ENCODE measurements at regions not wholly inside any gene's neighbourhood (a gene's known extent, or its start where the extent isn't known, plus 50 kb on each side); places are given as distances from the start of the nearest gene placed in this dataset.
A peak's percentile ranks its signal among the peaks of the same experiment; 100 is the strongest.

- no peak for DNase-seq
- Mint-ChIP-seq H3K4me3 (no peak overlapping the region), H3K36me3 (ENCODE audit: low read depth) (no peaks in the 10 kb centered on the region), H3K9me3 (no peaks in the 10 kb centered on the region), H3K27ac (no peak overlapping the region), H3K4me1 (ENCODE audit: low read depth) (peaks cover 30% of the 10 kb centered on the region), H3K27me3 (ENCODE audit: insufficient read depth) (no peaks in the 10 kb centered on the region; the same call in 1 of the 2 replicates)
- TF ChIP-seq, protein P1, sequence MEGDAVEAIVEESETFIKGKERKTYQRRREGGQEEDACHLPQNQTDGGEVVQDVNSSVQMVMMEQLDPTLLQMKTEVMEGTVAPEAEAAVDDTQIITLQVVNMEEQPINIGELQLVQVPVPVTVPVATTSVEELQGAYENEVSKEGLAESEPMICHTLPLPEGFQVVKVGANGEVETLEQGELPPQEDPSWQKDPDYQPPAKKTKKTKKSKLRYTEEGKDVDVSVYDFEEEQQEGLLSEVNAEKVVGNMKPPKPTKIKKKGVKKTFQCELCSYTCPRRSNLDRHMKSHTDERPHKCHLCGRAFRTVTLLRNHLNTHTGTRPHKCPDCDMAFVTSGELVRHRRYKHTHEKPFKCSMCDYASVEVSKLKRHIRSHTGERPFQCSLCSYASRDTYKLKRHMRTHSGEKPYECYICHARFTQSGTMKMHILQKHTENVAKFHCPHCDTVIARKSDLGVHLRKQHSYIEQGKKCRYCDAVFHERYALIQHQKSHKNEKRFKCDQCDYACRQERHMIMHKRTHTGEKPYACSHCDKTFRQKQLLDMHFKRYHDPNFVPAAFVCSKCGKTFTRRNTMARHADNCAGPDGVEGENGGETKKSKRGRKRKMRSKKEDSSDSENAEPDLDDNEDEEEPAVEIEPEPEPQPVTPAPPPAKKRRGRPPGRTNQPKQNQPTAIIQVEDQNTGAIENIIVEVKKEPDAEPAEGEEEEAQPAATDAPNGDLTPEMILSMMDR (IDR thresholded peaks at IDR 0.05) = no peak
These were observed 330.5 kb downstream of the RAPGEF2 start for GRCh38 chr4:159433337-159433736.

DNA sequence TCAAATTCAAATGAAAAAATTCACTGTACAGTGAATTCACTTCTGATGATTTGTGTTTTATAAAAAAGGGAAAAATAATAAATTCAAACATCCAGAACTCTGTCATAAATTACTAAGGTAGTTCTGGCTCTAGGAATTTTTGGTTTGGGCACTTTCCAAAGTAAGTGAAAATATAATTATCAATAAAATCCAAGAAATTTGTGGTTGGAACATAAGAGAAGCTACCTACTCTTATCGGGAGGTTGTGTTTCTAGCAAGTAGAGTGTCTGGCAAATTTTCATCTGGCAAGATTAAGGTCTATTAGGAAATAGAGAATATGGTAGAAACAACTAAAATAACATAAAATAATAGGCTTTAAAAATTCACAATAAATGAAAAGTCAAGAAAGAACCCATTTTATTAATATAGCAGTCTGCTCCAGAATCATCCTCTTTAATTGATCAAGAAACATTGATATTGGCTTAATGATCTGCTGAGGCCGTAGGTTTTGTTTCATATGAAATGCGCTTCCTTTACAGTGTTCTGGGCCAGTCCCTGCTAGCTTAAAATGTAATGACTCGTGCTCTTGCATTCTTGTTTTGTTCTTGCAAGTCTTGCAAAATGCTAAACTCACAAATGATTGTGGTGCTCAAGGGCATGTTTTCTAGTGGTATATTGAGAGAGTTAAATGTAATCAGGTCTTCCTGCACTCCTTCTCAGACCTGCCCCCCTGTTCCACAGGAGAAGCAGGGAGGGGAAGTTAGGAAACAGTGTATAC is 331.4 kb downstream of the RAPGEF2 start:
- Mint-ChIP-seq H3K36me3 (ENCODE audit: low read depth) (no peaks in the 10 kb centered on the region), H3K9me3 (no peaks in the 10 kb centered on the region), H3K27me3 (ENCODE audit: insufficient read depth) (no peaks in the 10 kb centered on the region; the same call in 1 of the 2 replicates), H3K27ac (peak overlapping the region; percentile 24), H3K4me3 (no peak overlapping the region), H3K4me1 (ENCODE audit: low read depth) (peaks cover 25% of the 10 kb centered on the region)
- TF ChIP-seq, protein P1 (IDR thresholded peaks at IDR 0.05) = no peak
- DNase-seq = peak; percentile 62

GRCh38 chr4:159434871-159435241 is 332.0 kb downstream of the RAPGEF2 start:
- Mint-ChIP-seq H3K27ac (0 out of 2 replicates have a peak overlapping the region, but pooled peaks have one; percentile 2), H3K27me3 (ENCODE audit: insufficient read depth) (no peaks in the 10 kb centered on the region; the same call in 1 of the 2 replicates), H3K9me3 (no peaks in the 10 kb centered on the region), H3K36me3 (ENCODE audit: low read depth) (no peaks in the 10 kb centered on the region), H3K4me1 (ENCODE audit: low read depth) (peaks cover 25% of the 10 kb centered on the region), H3K4me3 (no peak overlapping the region)
- DNase-seq = no peak
- TF ChIP-seq, protein P1 (IDR thresholded peaks at IDR 0.05) = no peak

DNA sequence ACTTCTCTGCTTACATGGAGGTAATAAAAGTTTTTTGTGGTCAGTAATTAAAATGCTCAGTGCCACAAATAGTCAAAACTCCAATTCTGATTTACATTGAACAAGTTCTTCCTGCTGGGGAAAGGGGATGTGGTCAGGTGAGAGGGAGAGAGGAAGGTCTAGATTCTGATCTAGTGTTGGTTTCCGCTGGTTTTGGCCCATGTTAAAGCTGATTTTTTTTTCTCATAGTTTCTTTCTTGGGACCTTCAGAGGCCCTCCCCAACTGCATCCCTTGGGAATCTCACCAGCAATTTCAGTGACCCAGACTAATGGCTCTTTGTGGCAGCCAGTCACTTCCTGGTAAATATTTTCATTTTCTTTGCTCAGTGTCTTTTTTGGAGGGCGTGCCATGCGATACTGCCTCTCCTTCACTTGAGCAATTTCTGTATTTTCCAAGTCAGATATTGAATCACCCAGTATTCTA is 332.7 kb downstream of the RAPGEF2 start:
- H3K4me3 Mint-ChIP-seq = no peak overlapping the region
- H3K27me3 Mint-ChIP-seq (ENCODE audit: insufficient read depth) = no peaks in the 10 kb centered on the region; the same call in 1 of the 2 replicates
- peak overlapping the region; percentile 5; the same call in 1 of the 2 replicates for H3K27ac Mint-ChIP-seq
- no peaks in the 10 kb centered on the region for H3K9me3 Mint-ChIP-seq
- TF ChIP-seq, protein P1 (IDR thresholded peaks at IDR 0.05) = no peak
- H3K4me1 Mint-ChIP-seq (ENCODE audit: low read depth) = peaks cover 25% of the 10 kb centered on the region
- DNase-seq = no peak
- H3K36me3 Mint-ChIP-seq (ENCODE audit: low read depth) = no peaks in the 10 kb centered on the region

DNA sequence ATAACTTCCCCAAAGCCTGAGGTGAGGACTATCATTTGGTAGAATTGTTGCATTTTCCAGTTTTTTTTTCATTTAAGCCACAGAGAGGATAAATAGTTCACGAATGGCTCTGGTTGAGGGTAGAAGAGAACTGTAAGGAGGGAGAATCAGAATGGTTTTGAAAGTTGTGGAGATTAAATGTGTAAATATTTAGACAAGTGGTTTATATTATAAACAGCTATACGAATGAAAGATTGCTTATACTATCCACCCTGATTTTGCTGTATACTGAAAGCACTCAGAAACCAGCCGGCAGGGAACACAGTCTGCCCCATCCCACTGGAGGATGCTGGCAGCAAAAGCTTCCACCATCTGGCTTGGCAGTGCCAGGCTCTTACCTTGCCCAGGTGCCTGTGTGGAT is 341.1 kb downstream of the RAPGEF2 start:
- H3K9me3 Mint-ChIP-seq = no peaks in the 10 kb centered on the region
- DNase-seq = no peak
- TF ChIP-seq, protein P1 (IDR thresholded peaks at IDR 0.05) = no peak
- H3K27ac Mint-ChIP-seq = no peak overlapping the region
- no peaks in the 10 kb centered on the region for H3K27me3 Mint-ChIP-seq (ENCODE audit: insufficient read depth)
- H3K4me1 Mint-ChIP-seq (ENCODE audit: low read depth) = peaks cover 28% of the 10 kb centered on the region
- no peaks in the 10 kb centered on the region for H3K36me3 Mint-ChIP-seq (ENCODE audit: low read depth)
- H3K4me3 Mint-ChIP-seq = no peak overlapping the region
